H9 (cell line): ENCODE measurements at regions not wholly inside any gene's neighbourhood (a gene's known extent, or its start where the extent isn't known, plus 50 kb on each side); places are given as distances from the start of the nearest gene placed in this dataset.

Source experiments
- DNase-seq: peaks from one replicate; pipeline ENCODE4 v3.0.0-alpha.2; 2017
- H2AFZ ChIP-seq: one replicate; pipeline ENCODE4 v1.6.1; 2013; ENCODE audit warnings: mild to moderate bottlenecking, low read length, control low read depth, moderate library complexity
- H2AK5ac ChIP-seq: 2 replicates; pipeline ENCODE4 v1.6.1; 2013; ENCODE audit warnings: low read length, control low read depth, mixed read lengths; ENCODE audit not compliant: insufficient read length
- H2BK120ac ChIP-seq: one replicate; pipeline ENCODE4 v1.6.1; 2013; ENCODE audit warnings: low read depth, mild to moderate bottlenecking, low read length, control low read depth, inconsistent platforms; ENCODE audit not compliant: poor library complexity, severe bottlenecking
- H2BK12ac ChIP-seq: 2 replicates; pipeline ENCODE4 v1.6.1; 2013; ENCODE audit warnings: low read length, control low read depth, mixed read lengths, low read depth; ENCODE audit not compliant: insufficient read length
- H2BK15ac ChIP-seq: 2 replicates; pipeline ENCODE4 v1.6.1; 2013; ENCODE audit warnings: low read depth, low read length, control low read depth
- H2BK20ac ChIP-seq: one replicate; pipeline ENCODE4 v1.6.1; 2013; ENCODE audit warnings: low read depth, mild to moderate bottlenecking, low read length, control low read depth, inconsistent platforms; ENCODE audit not compliant: poor library complexity, severe bottlenecking
- H2BK5ac ChIP-seq: 2 replicates; pipeline ENCODE4 v1.6.1; 2013; ENCODE audit warnings: low read length, control low read depth, mixed read lengths; ENCODE audit not compliant: insufficient read length
- H3K14ac ChIP-seq: 2 replicates; pipeline ENCODE4 v1.6.1; 2013; ENCODE audit warnings: low read length, control low read depth; ENCODE audit not compliant: insufficient read depth
- H3K18ac ChIP-seq: 2 replicates; pipeline ENCODE4 v1.6.1; 2013; ENCODE audit warnings: low read depth, mild to moderate bottlenecking, mixed read lengths, low read length, control low read depth; ENCODE audit not compliant: insufficient read length
- H3K23ac ChIP-seq: 2 replicates; pipeline ENCODE4 v1.6.1; 2013; ENCODE audit warnings: low read length, control low read depth, mixed read lengths, low read depth; ENCODE audit not compliant: insufficient read length
- H3K23me2 ChIP-seq: 2 replicates; pipeline ENCODE4 v1.6.1; 2013; ENCODE audit warnings: low read depth, mild to moderate bottlenecking, mixed read lengths, low read length, control low read depth; ENCODE audit not compliant: insufficient read length, poor library complexity, severe bottlenecking
- H3K27ac ChIP-seq: 2 replicates; pipeline ENCODE4 v1.5.1; 2013; ENCODE audit warnings: low read length, control low read depth, mixed read lengths, low read depth; ENCODE audit not compliant: insufficient read length
- H3K27me3 ChIP-seq: 2 replicates; pipeline ENCODE4 v1.6.1; 2013; ENCODE audit warnings: low read length, control low read depth, inconsistent platforms; ENCODE audit not compliant: insufficient read depth
- H3K4ac ChIP-seq: 2 replicates; pipeline ENCODE4 v1.6.1; 2013; ENCODE audit warnings: low read depth, mild to moderate bottlenecking, control low read depth, inconsistent platforms, low read length, moderate library complexity
- H3K4me1 ChIP-seq: 2 replicates; pipeline ENCODE4 v1.6.1; 2013; ENCODE audit warnings: low read length, control low read depth, inconsistent platforms; ENCODE audit not compliant: insufficient read depth
- H3K4me2 ChIP-seq: 2 replicates; pipeline ENCODE4 v1.6.1; 2013; ENCODE audit warnings: low read length, control low read depth, mixed read lengths; ENCODE audit not compliant: insufficient read length, insufficient read depth
- H3K56ac ChIP-seq: 2 replicates; pipeline ENCODE4 v1.6.1; 2013; ENCODE audit warnings: low read depth, mild to moderate bottlenecking, mixed read lengths, low read length, control low read depth; ENCODE audit not compliant: insufficient read length
- H3K79me1 ChIP-seq: 2 replicates; pipeline ENCODE4 v1.6.1; 2013; ENCODE audit warnings: low read depth, mild to moderate bottlenecking, moderate library complexity, low read length, control low read depth, inconsistent platforms; ENCODE audit not compliant: insufficient read depth, poor library complexity, severe bottlenecking
- H3K79me2 ChIP-seq: 2 replicates; pipeline ENCODE4 v1.6.1; 2013; ENCODE audit warnings: low read length, control low read depth, inconsistent platforms; ENCODE audit not compliant: insufficient read depth
- H3K9ac ChIP-seq: 2 replicates; pipeline ENCODE4 v1.6.1; 2013; ENCODE audit warnings: low read length, control low read depth, mixed read lengths; ENCODE audit not compliant: insufficient read length; ENCODE audit errors: extremely low read depth
- H3K9me3 ChIP-seq: one replicate; pipeline ENCODE4 v1.6.1; 2013; ENCODE audit warnings: low read depth, low read length, inconsistent platforms; ENCODE audit not compliant: control insufficient read depth
- H3T11ph ChIP-seq: one replicate; pipeline ENCODE4 v1.6.1; 2013; ENCODE audit warnings: mild to moderate bottlenecking, low read length, control low read depth, inconsistent platforms
- H4K20me1 ChIP-seq: one replicate; pipeline ENCODE4 v1.6.1; 2013; ENCODE audit not compliant: control insufficient read depth, insufficient read length, insufficient read depth
- H4K5ac ChIP-seq: 2 replicates; pipeline ENCODE4 v1.6.1; 2013; ENCODE audit warnings: low read depth, mild to moderate bottlenecking, mixed read lengths, low read length, control low read depth; ENCODE audit not compliant: insufficient read length
- H4K8ac ChIP-seq: replicated peaks from 2 replicates; pipeline ENCODE4 v1.6.1; 2013; ENCODE audit warnings: low read length, control low read depth, mixed read lengths, low read depth; ENCODE audit not compliant: insufficient read length
- H4K91ac ChIP-seq: 2 replicates; pipeline ENCODE4 v1.6.1; 2013; ENCODE audit warnings: low read depth, mild to moderate bottlenecking, moderate library complexity, mixed read lengths, low read length, control low read depth; ENCODE audit not compliant: insufficient read length
- H3K27ac Mint-ChIP-seq, 3 experiments: 2 replicates in 2 of 3; 3 replicates in 1 of 3; pipeline ENCODE4 v1.8.0; 2020 to 2021; ENCODE audit warnings: mixed read lengths in 3 of 3, mild to moderate bottlenecking in 1 of 3, moderate library complexity in 1 of 3
- H3K27me3 Mint-ChIP-seq: 2 replicates; pipeline ENCODE4 v1.8.0; 2021; ENCODE audit warnings: low read depth, mild to moderate bottlenecking, moderate library complexity, mixed read lengths
- H3K36me3 Mint-ChIP-seq, 3 experiments: 2 replicates in 2 of 3; 3 replicates in 1 of 3; pipeline ENCODE4 v1.8.0; 2020 to 2021; ENCODE audit warnings: low read depth in 3 of 3, mixed read lengths in 3 of 3; ENCODE audit not compliant: insufficient read depth in 1 of 3
- H3K4me1 Mint-ChIP-seq, 2 experiments: 2 replicates each; pipeline ENCODE4 v1.8.0; 2020; ENCODE audit warnings: mixed read lengths in 2 of 2
- H3K4me3 Mint-ChIP-seq, 2 experiments: 2 replicates in 1 of 2; 3 replicates in 1 of 2; pipeline ENCODE4 v1.8.0; 2020 to 2021; ENCODE audit warnings: mild to moderate bottlenecking in 2 of 2, mixed read lengths in 2 of 2, moderate library complexity in 1 of 2
- H3K9me3 Mint-ChIP-seq, 2 experiments: 2 replicates in 1 of 2; 3 replicates in 1 of 2; pipeline ENCODE4 v1.8.0; 2020; ENCODE audit warnings: mild to moderate bottlenecking in 2 of 2, mixed read lengths in 2 of 2, moderate library complexity in 1 of 2
- WGBS: extraction: QIAGEN DNeasy Blood & Tissue Kit; methylation state at CpG from one replicate; pipeline ENCODE4 v1.1.7; 2013; ENCODE audit warnings: missing lambda C conversion rate, low lambda C conversion rate, mixed read lengths; ENCODE audit not compliant: insufficient read length; ENCODE audit errors: extremely low coverage; 5-methylcytosine and 5-hydroxymethylcytosine counted together
- TF ChIP-seq, protein P1 (sequence below): fragments of 200-600 bp; sonication (generic); conservative IDR thresholded peaks from 3 replicates; pipeline ENCODE4 v1.8.0; 2021; ENCODE audit warnings: antibody characterized with exemption, mild to moderate bottlenecking

- H3K9me3 Mint-ChIP-seq: no peaks in the 10 kb centered on the region
- no peaks in the 10 kb centered on the region for H3K9me3 ChIP-seq
- no peak overlapping the region for H4K8ac ChIP-seq
- peak overlapping the region in 1 of 3 experiments; percentile 53; a peak in 1 of 7 replicates for H3K27ac Mint-ChIP-seq
- H4K20me1 ChIP-seq: no peaks in the 10 kb centered on the region
- H3K27ac ChIP-seq: no peak overlapping the region
- H2BK5ac ChIP-seq: no peak overlapping the region
- no peak overlapping the region for H4K91ac ChIP-seq
- no peak overlapping the region for H2BK20ac ChIP-seq
- WGBS: no CpG with 5 or more reads among the region's 9 CpGs
- H4K5ac ChIP-seq: no peak overlapping the region
- H3K27me3 Mint-ChIP-seq: peaks cover 8% of the 10 kb centered on the region
- peaks cover 3 to 6% of the 10 kb centered on the region in 2 experiments; a peak in 3 of 4 replicates for H3K4me1 Mint-ChIP-seq
- H3K4me3 Mint-ChIP-seq: no peak overlapping the region
- no peaks in the 10 kb centered on the region for H3K36me3 Mint-ChIP-seq
- no peaks in the 10 kb centered on the region for H3K23me2 ChIP-seq
- no peak overlapping the region for H2AFZ ChIP-seq
- no peak overlapping the region for H3K56ac ChIP-seq
- no peak overlapping the region for H3K18ac ChIP-seq
- H3K79me2 ChIP-seq: no peaks in the 10 kb centered on the region
- no peak overlapping the region for H3K4me2 ChIP-seq
- no peaks in the 10 kb centered on the region for H3K4me1 ChIP-seq
- no peak overlapping the region for H3K9ac ChIP-seq
- H3K27me3 ChIP-seq: no peaks in the 10 kb centered on the region
- DNase-seq: no peak
- H2BK15ac ChIP-seq: no peak overlapping the region
- no peak overlapping the region for H2BK12ac ChIP-seq
- H2BK120ac ChIP-seq: no peak overlapping the region
- no peaks in the 10 kb centered on the region for H3K79me1 ChIP-seq
- TF ChIP-seq, protein P1, sequence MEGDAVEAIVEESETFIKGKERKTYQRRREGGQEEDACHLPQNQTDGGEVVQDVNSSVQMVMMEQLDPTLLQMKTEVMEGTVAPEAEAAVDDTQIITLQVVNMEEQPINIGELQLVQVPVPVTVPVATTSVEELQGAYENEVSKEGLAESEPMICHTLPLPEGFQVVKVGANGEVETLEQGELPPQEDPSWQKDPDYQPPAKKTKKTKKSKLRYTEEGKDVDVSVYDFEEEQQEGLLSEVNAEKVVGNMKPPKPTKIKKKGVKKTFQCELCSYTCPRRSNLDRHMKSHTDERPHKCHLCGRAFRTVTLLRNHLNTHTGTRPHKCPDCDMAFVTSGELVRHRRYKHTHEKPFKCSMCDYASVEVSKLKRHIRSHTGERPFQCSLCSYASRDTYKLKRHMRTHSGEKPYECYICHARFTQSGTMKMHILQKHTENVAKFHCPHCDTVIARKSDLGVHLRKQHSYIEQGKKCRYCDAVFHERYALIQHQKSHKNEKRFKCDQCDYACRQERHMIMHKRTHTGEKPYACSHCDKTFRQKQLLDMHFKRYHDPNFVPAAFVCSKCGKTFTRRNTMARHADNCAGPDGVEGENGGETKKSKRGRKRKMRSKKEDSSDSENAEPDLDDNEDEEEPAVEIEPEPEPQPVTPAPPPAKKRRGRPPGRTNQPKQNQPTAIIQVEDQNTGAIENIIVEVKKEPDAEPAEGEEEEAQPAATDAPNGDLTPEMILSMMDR: no peak
- H3K4ac ChIP-seq: no peak overlapping the region
- H2AK5ac ChIP-seq: no peak overlapping the region
- H3T11ph ChIP-seq: no peak overlapping the region
- no peak overlapping the region for H3K23ac ChIP-seq
- H3K14ac ChIP-seq: no peak overlapping the region; the same call in 1 of the 2 replicates
These were observed 70.1 kb downstream of the GSC start for GRCh38 chr14:94699831-94700230.
